GM23338 (cell line): ENCODE measurements at regions not wholly inside any gene's neighbourhood (a gene's known extent, or its start where the extent isn't known, plus 50 kb on each side); places are given as distances from the start of the nearest gene placed in this dataset.

Experiments used
- ATAC-seq: fragments of 200-7000 bp; cut with Tn5 transposase; 3 replicates; pipeline ENCODE4 v1.9.1; 2020
- DNase-seq: peaks from one replicate; pipeline ENCODE4 v3.0.0-alpha.2; 2015; ENCODE audit warnings: low spot score
- H2AFZ ChIP-seq: fragments of 200-600 bp; sonication (generic); 2 replicates; pipeline ENCODE4 v1.8.0; 2016; ENCODE audit warnings: antibody characterized with exemption, mild to moderate bottlenecking, moderate library complexity
- H3F3A ChIP-seq: fragments of 200-600 bp; sonication (generic); replicated peaks from 2 replicates; pipeline ENCODE4 v1.8.0; 2017; ENCODE audit warnings: antibody characterized with exemption, mixed run types, low read depth
- H3K27ac ChIP-seq: fragments of 200-600 bp; sonication (generic); 2 replicates; pipeline ENCODE4 v1.6.1; 2016; ENCODE audit warnings: low read depth
- H3K27me3 ChIP-seq: fragments of 200-600 bp; sonication (generic); 2 replicates; pipeline ENCODE4 v1.8.0; 2016; ENCODE audit warnings: mild to moderate bottlenecking, mixed run types, moderate library complexity; ENCODE audit not compliant: insufficient read depth
- H3K36me3 ChIP-seq: fragments of 200-600 bp; sonication (generic); 2 replicates; pipeline ENCODE4 v1.8.0; 2016; ENCODE audit warnings: mild to moderate bottlenecking; ENCODE audit not compliant: insufficient read depth
- H3K4me1 ChIP-seq: fragments of 200-600 bp; sonication (generic); 2 replicates; pipeline ENCODE4 v1.8.0; 2016; ENCODE audit warnings: mild to moderate bottlenecking, moderate library complexity; ENCODE audit not compliant: insufficient read depth
- H3K4me2 ChIP-seq: fragments of 200-600 bp; sonication (generic); 2 replicates; pipeline ENCODE4 v1.7.1; 2017; ENCODE audit warnings: mixed run types
- H3K4me3 ChIP-seq: fragments of 200-600 bp; sonication (generic); 2 replicates; pipeline ENCODE4 v1.6.1; 2016; ENCODE audit warnings: mixed run types
- H3K79me2 ChIP-seq: fragments of 200-600 bp; sonication (generic); replicated peaks from 2 replicates; pipeline ENCODE4 v1.8.0; 2017; ENCODE audit warnings: mild to moderate bottlenecking; ENCODE audit not compliant: insufficient read depth
- H3K9me2 ChIP-seq: fragments of 200-600 bp; sonication (generic); 2 replicates; pipeline ENCODE4 v1.8.0; 2017; ENCODE audit not compliant: insufficient read depth
- H4K20me1 ChIP-seq: fragments of 200-600 bp; sonication (generic); replicated peaks from 2 replicates; pipeline ENCODE4 v1.8.0; 2017; ENCODE audit warnings: mild to moderate bottlenecking; ENCODE audit not compliant: insufficient read depth
- H3K27ac Mint-ChIP-seq: 2 replicates; pipeline ENCODE4 v1.8.0; 2020; ENCODE audit warnings: inconsistent platforms, mild to moderate bottlenecking, moderate library complexity, mixed read lengths
- H3K27me3 Mint-ChIP-seq: 3 replicates; pipeline ENCODE4 v1.8.0; 2022; ENCODE audit warnings: low read depth, mild to moderate bottlenecking, moderate library complexity, mixed read lengths, inconsistent platforms; ENCODE audit not compliant: insufficient read depth, poor library complexity
- H3K36me3 Mint-ChIP-seq: 3 replicates; pipeline ENCODE4 v1.8.0; 2021; ENCODE audit warnings: low read depth, mild to moderate bottlenecking, inconsistent platforms, moderate library complexity, mixed read lengths
- H3K4me1 Mint-ChIP-seq: 3 replicates; pipeline ENCODE4 v1.8.0; 2020; ENCODE audit warnings: mild to moderate bottlenecking, inconsistent platforms, mixed read lengths
- H3K4me3 Mint-ChIP-seq: 3 replicates; pipeline ENCODE4 v1.8.0; 2021; ENCODE audit warnings: moderate library complexity, mild to moderate bottlenecking, inconsistent platforms, mixed read lengths
- H3K9me3 Mint-ChIP-seq: 3 replicates; pipeline ENCODE4 v1.8.0; 2020; ENCODE audit warnings: moderate library complexity, mild to moderate bottlenecking, inconsistent platforms, mixed read lengths
- CREB1 ChIP-seq: fragments of 250-450 bp; sonication (Bioruptor Pico); IDR thresholded peaks from 2 replicates; pipeline ENCODE4 v1.5.0; 2020; ENCODE audit warnings: low read depth, mild to moderate bottlenecking, moderate library complexity
- EZH2 ChIP-seq: fragments of 200-600 bp; sonication (generic); IDR thresholded peaks from one replicate; pipeline ENCODE4 v1.8.0; 2017; ENCODE audit warnings: antibody characterized with exemption, mild to moderate bottlenecking, low read depth; ENCODE audit not compliant: unreplicated experiment
- EZH2phosphoT487 ChIP-seq: fragments of 200-600 bp; sonication (generic); IDR thresholded peaks from one replicate; pipeline ENCODE4 v1.8.1; 2018; ENCODE audit warnings: antibody characterized with exemption; ENCODE audit not compliant: unreplicated experiment
- NANOG ChIP-seq: IDR thresholded peaks from 2 replicates; pipeline ENCODE4 v1.6.1; 2016; ENCODE audit warnings: antibody characterized with exemption, borderline replicate concordance
- POLR2AphosphoS5 ChIP-seq: IDR thresholded peaks from 2 replicates; pipeline ENCODE4 v1.6.1; 2016; ENCODE audit warnings: antibody characterized with exemption, low read depth
- STAT1 ChIP-seq: IDR thresholded peaks from one replicate; pipeline ENCODE4 v1.6.1; 2016; ENCODE audit warnings: antibody characterized with exemption; ENCODE audit not compliant: unreplicated experiment
- ZNF331 ChIP-seq: fragments of 250-450 bp; sonication (Bioruptor Pico); IDR thresholded peaks from 2 replicates; pipeline ENCODE4 v1.5.0; 2020; ENCODE audit warnings: low read depth, mild to moderate bottlenecking, moderate library complexity
- TF ChIP-seq, protein P1 (sequence below): IDR thresholded peaks from one replicate; pipeline ENCODE4 v1.6.1; 2018; ENCODE audit warnings: antibody characterized with exemption; ENCODE audit not compliant: unreplicated experiment
- TF ChIP-seq, protein P2 (sequence below): IDR thresholded peaks from 2 replicates; pipeline ENCODE4 v1.6.1; 2016; ENCODE audit warnings: antibody characterized with exemption
- TF ChIP-seq, protein P3 (sequence below): fragments of 250-450 bp; sonication (Bioruptor Pico); IDR thresholded peaks from 2 replicates; pipeline ENCODE4 v1.5.0; 2020; ENCODE audit warnings: mild to moderate bottlenecking, moderate library complexity

DNA sequence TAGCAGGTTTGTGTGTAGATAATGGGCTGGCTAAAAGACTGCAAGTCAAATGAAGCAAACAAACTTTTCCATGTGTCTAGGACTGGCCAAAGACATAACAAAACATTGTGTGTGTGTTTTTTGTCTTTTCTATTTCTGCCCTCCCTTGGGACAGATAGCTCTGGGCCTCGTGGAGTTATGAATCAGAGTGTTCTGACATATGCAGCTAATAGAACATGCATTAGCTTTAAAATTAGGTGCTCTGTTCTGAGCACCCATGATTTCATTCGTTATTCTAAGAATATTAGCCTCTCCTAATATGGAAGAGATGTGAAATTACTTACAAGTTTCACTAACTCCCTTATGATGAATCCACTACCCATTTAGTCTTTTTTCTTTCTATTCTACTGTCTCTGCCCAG is 367.3 kb upstream of the PAPPA start:
- Histone ChIP-seq H3K36me3 (peaks cover 5% of the 10 kb centered on the region; the same call in 1 of the 2 replicates), H3K4me2 (no peak overlapping the region), H3K79me2 (no peaks in the 10 kb centered on the region), H3F3A (no peaks in the 10 kb centered on the region), H3K4me1 (peaks cover 7% of the 10 kb centered on the region; the same call in 1 of the 2 replicates), H3K4me3 (no peak overlapping the region), H3K9me2 (no peaks in the 10 kb centered on the region), H3K27ac (no peak overlapping the region), H3K27me3 (no peaks in the 10 kb centered on the region), H4K20me1 (no peaks in the 10 kb centered on the region), H2AFZ (no peak overlapping the region)
- ATAC-seq (no peak), DNase-seq (no peak)
- peaks cover 13% of the 10 kb centered on the region for H3K9me3 Mint-ChIP-seq
- no peak overlapping the region for H3K27ac Mint-ChIP-seq
- no peak for TF ChIP-seq ZNF331 (CRISPR knock-in tag)
- H3K4me3 Mint-ChIP-seq, result no peak overlapping the region
- no peaks in the 10 kb centered on the region for H3K27me3 Mint-ChIP-seq
- H3K4me1 Mint-ChIP-seq, result peaks cover 7% of the 10 kb centered on the region; the same call in 2 of the 3 replicates
- H3K36me3 Mint-ChIP-seq, result peaks cover 3% of the 10 kb centered on the region; the same call in 1 of the 3 replicates

DNA sequence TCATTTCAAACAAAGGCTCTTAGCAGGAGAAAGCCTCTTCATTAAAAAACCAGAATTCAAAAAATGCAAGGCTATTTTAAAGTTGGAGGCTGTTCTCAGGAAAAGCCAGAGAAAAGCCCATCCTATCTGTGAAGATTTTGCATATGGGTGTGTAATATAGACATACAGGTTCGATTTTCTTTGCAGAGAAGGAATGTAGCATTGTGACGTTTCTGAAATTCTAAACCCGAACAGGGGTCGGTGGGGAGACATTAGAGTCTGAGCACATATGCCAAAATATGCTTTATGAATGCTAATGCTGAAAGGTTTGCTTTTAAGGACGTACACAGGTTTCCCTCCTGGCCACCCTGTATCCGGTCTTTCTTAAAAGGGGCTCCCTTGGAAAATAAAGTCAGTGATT is 363.1 kb upstream of the PAPPA start:
- no peak overlapping the region for H3K4me3 Mint-ChIP-seq
- no peak for TF ChIP-seq NANOG
- TF ChIP-seq EZH2, result no peak
- TF ChIP-seq, protein P1, sequence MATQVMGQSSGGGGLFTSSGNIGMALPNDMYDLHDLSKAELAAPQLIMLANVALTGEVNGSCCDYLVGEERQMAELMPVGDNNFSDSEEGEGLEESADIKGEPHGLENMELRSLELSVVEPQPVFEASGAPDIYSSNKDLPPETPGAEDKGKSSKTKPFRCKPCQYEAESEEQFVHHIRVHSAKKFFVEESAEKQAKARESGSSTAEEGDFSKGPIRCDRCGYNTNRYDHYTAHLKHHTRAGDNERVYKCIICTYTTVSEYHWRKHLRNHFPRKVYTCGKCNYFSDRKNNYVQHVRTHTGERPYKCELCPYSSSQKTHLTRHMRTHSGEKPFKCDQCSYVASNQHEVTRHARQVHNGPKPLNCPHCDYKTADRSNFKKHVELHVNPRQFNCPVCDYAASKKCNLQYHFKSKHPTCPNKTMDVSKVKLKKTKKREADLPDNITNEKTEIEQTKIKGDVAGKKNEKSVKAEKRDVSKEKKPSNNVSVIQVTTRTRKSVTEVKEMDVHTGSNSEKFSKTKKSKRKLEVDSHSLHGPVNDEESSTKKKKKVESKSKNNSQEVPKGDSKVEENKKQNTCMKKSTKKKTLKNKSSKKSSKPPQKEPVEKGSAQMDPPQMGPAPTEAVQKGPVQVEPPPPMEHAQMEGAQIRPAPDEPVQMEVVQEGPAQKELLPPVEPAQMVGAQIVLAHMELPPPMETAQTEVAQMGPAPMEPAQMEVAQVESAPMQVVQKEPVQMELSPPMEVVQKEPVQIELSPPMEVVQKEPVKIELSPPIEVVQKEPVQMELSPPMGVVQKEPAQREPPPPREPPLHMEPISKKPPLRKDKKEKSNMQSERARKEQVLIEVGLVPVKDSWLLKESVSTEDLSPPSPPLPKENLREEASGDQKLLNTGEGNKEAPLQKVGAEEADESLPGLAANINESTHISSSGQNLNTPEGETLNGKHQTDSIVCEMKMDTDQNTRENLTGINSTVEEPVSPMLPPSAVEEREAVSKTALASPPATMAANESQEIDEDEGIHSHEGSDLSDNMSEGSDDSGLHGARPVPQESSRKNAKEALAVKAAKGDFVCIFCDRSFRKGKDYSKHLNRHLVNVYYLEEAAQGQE, result no peak
- TF ChIP-seq, protein P2, sequence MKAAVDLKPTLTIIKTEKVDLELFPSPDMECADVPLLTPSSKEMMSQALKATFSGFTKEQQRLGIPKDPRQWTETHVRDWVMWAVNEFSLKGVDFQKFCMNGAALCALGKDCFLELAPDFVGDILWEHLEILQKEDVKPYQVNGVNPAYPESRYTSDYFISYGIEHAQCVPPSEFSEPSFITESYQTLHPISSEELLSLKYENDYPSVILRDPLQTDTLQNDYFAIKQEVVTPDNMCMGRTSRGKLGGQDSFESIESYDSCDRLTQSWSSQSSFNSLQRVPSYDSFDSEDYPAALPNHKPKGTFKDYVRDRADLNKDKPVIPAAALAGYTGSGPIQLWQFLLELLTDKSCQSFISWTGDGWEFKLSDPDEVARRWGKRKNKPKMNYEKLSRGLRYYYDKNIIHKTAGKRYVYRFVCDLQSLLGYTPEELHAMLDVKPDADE, result no peak
- TF ChIP-seq, protein P3, sequence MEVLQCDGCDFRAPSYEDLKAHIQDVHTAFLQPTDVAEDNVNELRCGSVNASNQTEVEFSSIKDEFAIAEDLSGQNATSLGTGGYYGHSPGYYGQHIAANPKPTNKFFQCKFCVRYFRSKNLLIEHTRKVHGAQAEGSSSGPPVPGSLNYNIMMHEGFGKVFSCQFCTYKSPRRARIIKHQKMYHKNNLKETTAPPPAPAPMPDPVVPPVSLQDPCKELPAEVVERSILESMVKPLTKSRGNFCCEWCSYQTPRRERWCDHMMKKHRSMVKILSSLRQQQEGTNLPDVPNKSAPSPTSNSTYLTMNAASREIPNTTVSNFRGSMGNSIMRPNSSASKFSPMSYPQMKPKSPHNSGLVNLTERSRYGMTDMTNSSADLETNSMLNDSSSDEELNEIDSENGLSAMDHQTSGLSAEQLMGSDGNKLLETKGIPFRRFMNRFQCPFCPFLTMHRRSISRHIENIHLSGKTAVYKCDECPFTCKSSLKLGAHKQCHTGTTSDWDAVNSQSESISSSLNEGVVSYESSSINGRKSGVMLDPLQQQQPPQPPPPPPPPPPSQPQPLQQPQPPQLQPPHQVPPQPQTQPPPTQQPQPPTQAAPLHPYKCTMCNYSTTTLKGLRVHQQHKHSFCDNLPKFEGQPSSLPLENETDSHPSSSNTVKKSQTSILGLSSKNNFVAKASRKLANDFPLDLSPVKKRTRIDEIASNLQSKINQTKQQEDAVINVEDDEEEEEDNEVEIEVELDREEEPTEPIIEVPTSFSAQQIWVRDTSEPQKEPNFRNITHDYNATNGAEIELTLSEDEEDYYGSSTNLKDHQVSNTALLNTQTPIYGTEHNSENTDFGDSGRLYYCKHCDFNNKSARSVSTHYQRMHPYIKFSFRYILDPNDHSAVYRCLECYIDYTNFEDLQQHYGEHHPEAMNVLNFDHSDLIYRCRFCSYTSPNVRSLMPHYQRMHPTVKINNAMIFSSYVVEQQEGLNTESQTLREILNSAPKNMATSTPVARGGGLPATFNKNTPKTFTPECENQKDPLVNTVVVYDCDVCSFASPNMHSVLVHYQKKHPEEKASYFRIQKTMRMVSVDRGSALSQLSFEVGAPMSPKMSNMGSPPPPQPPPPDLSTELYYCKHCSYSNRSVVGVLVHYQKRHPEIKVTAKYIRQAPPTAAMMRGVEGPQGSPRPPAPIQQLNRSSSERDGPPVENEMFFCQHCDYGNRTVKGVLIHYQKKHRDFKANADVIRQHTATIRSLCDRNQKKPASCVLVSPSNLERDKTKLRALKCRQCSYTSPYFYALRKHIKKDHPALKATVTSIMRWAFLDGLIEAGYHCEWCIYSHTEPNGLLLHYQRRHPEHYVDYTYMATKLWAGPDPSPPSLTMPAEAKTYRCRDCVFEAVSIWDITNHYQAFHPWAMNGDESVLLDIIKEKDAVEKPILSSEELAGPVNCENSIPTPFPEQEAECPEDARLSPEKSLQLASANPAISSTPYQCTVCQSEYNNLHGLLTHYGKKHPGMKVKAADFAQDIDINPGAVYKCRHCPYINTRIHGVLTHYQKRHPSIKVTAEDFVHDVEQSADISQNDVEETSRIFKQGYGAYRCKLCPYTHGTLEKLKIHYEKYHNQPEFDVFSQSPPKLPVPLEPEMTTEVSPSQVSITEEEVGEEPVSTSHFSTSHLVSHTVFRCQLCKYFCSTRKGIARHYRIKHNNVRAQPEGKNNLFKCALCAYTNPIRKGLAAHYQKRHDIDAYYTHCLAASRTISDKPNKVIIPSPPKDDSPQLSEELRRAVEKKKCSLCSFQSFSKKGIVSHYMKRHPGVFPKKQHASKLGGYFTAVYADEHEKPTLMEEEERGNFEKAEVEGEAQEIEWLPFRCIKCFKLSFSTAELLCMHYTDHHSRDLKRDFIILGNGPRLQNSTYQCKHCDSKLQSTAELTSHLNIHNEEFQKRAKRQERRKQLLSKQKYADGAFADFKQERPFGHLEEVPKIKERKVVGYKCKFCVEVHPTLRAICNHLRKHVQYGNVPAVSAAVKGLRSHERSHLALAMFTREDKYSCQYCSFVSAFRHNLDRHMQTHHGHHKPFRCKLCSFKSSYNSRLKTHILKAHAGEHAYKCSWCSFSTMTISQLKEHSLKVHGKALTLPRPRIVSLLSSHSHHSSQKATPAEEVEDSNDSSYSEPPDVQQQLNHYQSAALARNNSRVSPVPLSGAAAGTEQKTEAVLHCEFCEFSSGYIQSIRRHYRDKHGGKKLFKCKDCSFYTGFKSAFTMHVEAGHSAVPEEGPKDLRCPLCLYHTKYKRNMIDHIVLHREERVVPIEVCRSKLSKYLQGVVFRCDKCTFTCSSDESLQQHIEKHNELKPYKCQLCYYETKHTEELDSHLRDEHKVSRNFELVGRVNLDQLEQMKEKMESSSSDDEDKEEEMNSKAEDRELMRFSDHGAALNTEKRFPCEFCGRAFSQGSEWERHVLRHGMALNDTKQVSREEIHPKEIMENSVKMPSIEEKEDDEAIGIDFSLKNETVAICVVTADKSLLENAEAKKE (CRISPR knock-in tag), result no peak
- TF ChIP-seq STAT1, result no peak
- no peak for TF ChIP-seq EZH2phosphoT487
- TF ChIP-seq CREB1 (CRISPR knock-in tag), result no peak
- TF ChIP-seq POLR2AphosphoS5, result no peak
- TF ChIP-seq ZNF331 (CRISPR knock-in tag), result no peak

More for the DNA sequence above, 363.1 kb upstream of the PAPPA start:
- H4K20me1 ChIP-seq, result no peaks in the 10 kb centered on the region
- H3K4me1 ChIP-seq, result peaks cover 7% of the 10 kb centered on the region; the same call in 1 of the 2 replicates
- ATAC-seq (no peak), DNase-seq (no peak)
- H3K36me3 Mint-ChIP-seq, result no peaks in the 10 kb centered on the region
- H3K27me3 ChIP-seq, result no peaks in the 10 kb centered on the region
- no peaks in the 10 kb centered on the region for H3K79me2 ChIP-seq
- H3F3A ChIP-seq, result no peaks in the 10 kb centered on the region
- H3K9me2 ChIP-seq, result no peaks in the 10 kb centered on the region; the same call in 1 of the 2 replicates
- H3K27ac ChIP-seq, result no peak overlapping the region
- no peak overlapping the region for H2AFZ ChIP-seq
- H3K4me1 Mint-ChIP-seq, result peaks cover 7% of the 10 kb centered on the region; the same call in 2 of the 3 replicates
- H3K27me3 Mint-ChIP-seq, result no peaks in the 10 kb centered on the region
- H3K4me2 ChIP-seq, result no peak overlapping the region
- no peak overlapping the region for H3K4me3 ChIP-seq
- no peaks in the 10 kb centered on the region for H3K9me3 Mint-ChIP-seq
- no peak overlapping the region for H3K27ac Mint-ChIP-seq
- no peaks in the 10 kb centered on the region for H3K36me3 ChIP-seq
